Right lobe of liver (tissue), 6 donors: ENCODE measurements at regions not wholly inside any gene's neighbourhood (a gene's known extent, or its start where the extent isn't known, plus 50 kb on each side); places are given as distances from the start of the nearest gene placed in this dataset.

Source experiments
- ATAC-seq, 4 donors: fragments of 200-7000 bp; cut with Tn5 transposase; one replicate each; pipeline ENCODE4 v1.9.1; 2020; ENCODE audit warnings: mild to moderate bottlenecking in 4 of 4, moderate library complexity in 4 of 4
- DNase-seq, 3 donors: peaks; one replicate each; pipeline ENCODE4 v3.0.0-alpha.2; 2020
- H3K27ac ChIP-seq, 3 donors: fragments of 200-600 bp; one replicate each; pipeline ENCODE4 v1.8.0; 2022
- H3K27me3 ChIP-seq, 2 donors: fragments of 200-600 bp; one replicate each; pipeline ENCODE4 v1.8.0; 2022
- H3K36me3 ChIP-seq, 4 donors: fragments of 200-600 bp; sonication (generic) in 1 of 4; one replicate each; pipeline versions ENCODE4 v1.5.1 to v1.8.0; 2017 to 2022; ENCODE audit warnings: control low read depth in 1 of 4
- H3K4me1 ChIP-seq, 4 donors: fragments of 200-600 bp; sonication (generic) in 1 of 4; one replicate each; pipeline versions ENCODE4 v1.5.1 to v1.8.0; 2017 to 2022; ENCODE audit warnings: control low read depth in 1 of 4
- H3K4me3 ChIP-seq, 3 donors: fragments of 200-600 bp; one replicate each; pipeline ENCODE4 v1.8.0; 2022
- H3K9me3 ChIP-seq, 4 donors: fragments of 200-600 bp; sonication (generic) in 1 of 4; one replicate each; pipeline versions ENCODE4 v1.5.1 to v1.8.0; 2017 to 2022; ENCODE audit warnings: control low read depth in 1 of 4
- CTCF ChIP-seq, 4 donors: fragments of 200-600 bp in 3 of 4; fragments of 450-650 bp in 1 of 4; IDR thresholded peaks; one replicate each; pipeline versions ENCODE4 v1.5.1 to v1.8.0; 2016 to 2022; ENCODE audit warnings: antibody characterized with exemption in 4 of 4, mild to moderate bottlenecking in 2 of 4
- POLR2A ChIP-seq: fragments of 450-650 bp; IDR thresholded peaks from one replicate; pipeline ENCODE4 v1.6.1; 2017; ENCODE audit warnings: antibody characterized with exemption, mild to moderate bottlenecking
- WGBS: methylation state at CpG from one replicate; pipeline ENCODE4 v1.1.6; 2018; ENCODE audit warnings: low coverage, low lambda C conversion rate; ENCODE audit not compliant: insufficient coverage; ENCODE audit errors: missing lambda C conversion rate; 5-methylcytosine and 5-hydroxymethylcytosine counted together
- intact Hi-C, 2 donors: fragments of 100-400 bp; cut with DNase I; formaldehyde crosslinking; loops; one replicate each; pipeline versions ENCODE4 v1.11.2 to v1.14.1; 2022
- donor health status: DM: no; HTN: yes; CAD: no.
- donor health status: DM: no; HTN: no; CAD: no.
- donor health status: DM: no; HTN: no; CAD: no.
- donor health status: DM: no; HTN: yes; CAD: no.
- donor health status: DM: no; HTN: yes; CAD: no.

- no peak overlapping the region for H3K27ac ChIP-seq
- H3K36me3 ChIP-seq, result no peaks in the 10 kb centered on the region
- no peaks in the 10 kb centered on the region for H3K4me1 ChIP-seq
- no peak overlapping the region for H3K4me3 ChIP-seq
- TF ChIP-seq POLR2A, result no peak
- no peak for TF ChIP-seq CTCF (IDR thresholded peaks at IDR 0.05)
- no peaks in the 10 kb centered on the region for H3K9me3 ChIP-seq
- intact Hi-C loops, result no loop called here
- H3K27me3 ChIP-seq, result no peaks in the 10 kb centered on the region
- ATAC-seq (no peak), DNase-seq (no peak)
Measured at GRCh38 chr11:100543386-100543785, 143.7 kb upstream of the ARHGAP42 start.

GRCh38 chr11:100545556-100545955, 141.5 kb upstream of the ARHGAP42 start:
- 96% methylated on average over 2 of the region's 2 CpGs for WGBS
- no peaks in the 10 kb centered on the region for H3K4me1 ChIP-seq

GRCh38 chr11:100545970-100546369, 141.1 kb upstream of the ARHGAP42 start:
- intact Hi-C loops, result no loop called here
- no peaks in the 10 kb centered on the region for H3K27me3 ChIP-seq
- TF ChIP-seq POLR2A (no peak), CTCF (IDR thresholded peaks at IDR 0.05) (no peak)
- no peaks in the 10 kb centered on the region for H3K36me3 ChIP-seq
- WGBS, result 69% methylated on average over 1 of the region's 1 CpG
- DNase-seq (no peak), ATAC-seq (peak; percentile 71 to 83 (median 78))
- H3K4me3 ChIP-seq, result no peak overlapping the region
- H3K4me1 ChIP-seq, result no peaks in the 10 kb centered on the region
- no peaks in the 10 kb centered on the region for H3K9me3 ChIP-seq
- H3K27ac ChIP-seq, result no peak overlapping the region

More at GRCh38 chr11:100545556-100545955, 141.5 kb upstream of the ARHGAP42 start:
- DNase-seq (no peak), ATAC-seq (peak in 1 of 4 donors; percentile 29)
- Histone ChIP-seq H3K36me3 (no peaks in the 10 kb centered on the region), H3K27ac (no peak overlapping the region), H3K4me3 (no peak overlapping the region), H3K9me3 (no peaks in the 10 kb centered on the region), H3K27me3 (no peaks in the 10 kb centered on the region)
- TF ChIP-seq POLR2A (no peak), CTCF (IDR thresholded peaks at IDR 0.05) (no peak)
- intact Hi-C loops, result no loop called here

GRCh38 chr11:100546714-100547113, 140.4 kb upstream of the ARHGAP42 start:
- DNase-seq (no peak), ATAC-seq (no peak)
- no peaks in the 10 kb centered on the region for H3K27me3 ChIP-seq
- TF ChIP-seq CTCF (IDR thresholded peaks at IDR 0.05) (no peak), POLR2A (no peak)
- H3K4me3 ChIP-seq, result no peak overlapping the region
- intact Hi-C loops, result no loop called here
- WGBS, result 86% methylated on average over 1 of the region's 2 CpGs
- no peaks in the 10 kb centered on the region for H3K36me3 ChIP-seq
- no peaks in the 10 kb centered on the region for H3K4me1 ChIP-seq
- H3K27ac ChIP-seq, result no peak overlapping the region
- H3K9me3 ChIP-seq, result no peaks in the 10 kb centered on the region

GRCh38 chr11:100550298-100550697, 136.8 kb upstream of the ARHGAP42 start:
- Histone ChIP-seq H3K36me3 (no peaks in the 10 kb centered on the region), H3K27me3 (no peaks in the 10 kb centered on the region), H3K9me3 (no peaks in the 10 kb centered on the region), H3K4me1 (no peaks in the 10 kb centered on the region), H3K27ac (no peak overlapping the region), H3K4me3 (no peak overlapping the region)
- intact Hi-C loops, result no loop called here
- no peak for ATAC-seq
- 94% methylated on average over 2 of the region's 2 CpGs for WGBS
- DNase-seq, result no peak
- no peak for TF ChIP-seq CTCF (IDR thresholded peaks at IDR 0.05)
- no peak for TF ChIP-seq POLR2A
